Ectodermal cell (in vitro differentiated cells): ENCODE measurements at regions not wholly inside any gene's neighbourhood (a gene's known extent, or its start where the extent isn't known, plus 50 kb on each side); places are given as distances from the start of the nearest gene placed in this dataset.

ENCODE experiments used
- H3K27ac ChIP-seq: 2 replicates; pipeline ENCODE4 v1.7.0; 2013; ENCODE audit warnings: mild to moderate bottlenecking, low read depth, low read length; ENCODE audit not compliant: insufficient read depth, poor library complexity, severe bottlenecking
- H3K27me3 ChIP-seq: 2 replicates; pipeline ENCODE4 v1.7.0; 2013; ENCODE audit warnings: mild to moderate bottlenecking, low read length; ENCODE audit not compliant: insufficient read depth, control insufficient read depth, poor library complexity, severe bottlenecking
- H3K36me3 ChIP-seq: one replicate; pipeline ENCODE4 v1.7.0; 2013; ENCODE audit warnings: low read length; ENCODE audit not compliant: control insufficient read depth, insufficient read depth
- H3K4me1 ChIP-seq: one replicate; pipeline ENCODE4 v1.7.0; 2013; ENCODE audit warnings: low read length; ENCODE audit not compliant: control insufficient read depth, insufficient read depth
- H3K4me3 ChIP-seq: 2 replicates; pipeline ENCODE4 v1.7.0; 2013; ENCODE audit warnings: low read depth, low read length, control low read depth; ENCODE audit not compliant: insufficient read depth
- H3K9me3 ChIP-seq: 2 replicates; pipeline ENCODE4 v1.7.0; 2013; ENCODE audit warnings: mild to moderate bottlenecking, low read length, moderate library complexity; ENCODE audit not compliant: control insufficient read depth
- WGBS, 2 experiments: methylation state at CpG; one replicate each; pipeline ENCODE4 v1.1.7; 2013; ENCODE audit warnings: missing lambda C conversion rate in 2 of 2; 5-methylcytosine and 5-hydroxymethylcytosine counted together

GRCh38 chr7:88484551-88484950 lies 177.9 kb upstream of the STEAP4 start:
- Histone ChIP-seq H3K27me3 (no peaks in the 10 kb centered on the region), H3K27ac (no peak overlapping the region), H3K4me3 (no peak overlapping the region), H3K9me3 (no peaks in the 10 kb centered on the region), H3K4me1 (no peaks in the 10 kb centered on the region), H3K36me3 (no peaks in the 10 kb centered on the region)
- 87 to 91% methylated on average over 2 to 3 of the region's 3 CpGs for WGBS, 2 experiments

GRCh38 chr7:88480896-88481295 lies 174.2 kb upstream of the STEAP4 start:
- Histone ChIP-seq H3K4me1 (no peaks in the 10 kb centered on the region), H3K27me3 (no peaks in the 10 kb centered on the region), H3K27ac (no peak overlapping the region), H3K36me3 (no peaks in the 10 kb centered on the region), H3K4me3 (no peak overlapping the region), H3K9me3 (no peaks in the 10 kb centered on the region)

GRCh38 chr7:88480271-88480670 lies 173.6 kb upstream of the STEAP4 start:
- Histone ChIP-seq H3K4me3 (no peak overlapping the region), H3K27me3 (no peaks in the 10 kb centered on the region), H3K36me3 (no peaks in the 10 kb centered on the region), H3K27ac (no peak overlapping the region), H3K4me1 (no peaks in the 10 kb centered on the region), H3K9me3 (no peaks in the 10 kb centered on the region)
- WGBS, 2 experiments = 75 to 82% methylated on average over 3 to 4 of the region's 4 CpGs

GRCh38 chr7:88477976-88478375 lies 171.3 kb upstream of the STEAP4 start:
- Histone ChIP-seq H3K9me3 (no peaks in the 10 kb centered on the region), H3K27ac (no peak overlapping the region), H3K4me1 (no peaks in the 10 kb centered on the region), H3K36me3 (no peaks in the 10 kb centered on the region), H3K27me3 (no peaks in the 10 kb centered on the region), H3K4me3 (no peak overlapping the region)

- H3K36me3 ChIP-seq = no peaks in the 10 kb centered on the region
- H3K4me1 ChIP-seq = no peaks in the 10 kb centered on the region
- H3K4me3 ChIP-seq = no peak overlapping the region
- no peak overlapping the region for H3K27ac ChIP-seq
- 85% methylated on average over 3 to 4 of the region's 4 CpGs for WGBS, 2 experiments
- no peaks in the 10 kb centered on the region for H3K27me3 ChIP-seq
- H3K9me3 ChIP-seq = no peaks in the 10 kb centered on the region
Measured at GRCh38 chr7:88465600-88465999, 158.9 kb upstream of the STEAP4 start.

- no peak overlapping the region for H3K27ac ChIP-seq
- no peaks in the 10 kb centered on the region for H3K4me1 ChIP-seq
- no peaks in the 10 kb centered on the region for H3K9me3 ChIP-seq
- H3K36me3 ChIP-seq = no peaks in the 10 kb centered on the region
- no peaks in the 10 kb centered on the region for H3K27me3 ChIP-seq
- no peak overlapping the region for H3K4me3 ChIP-seq
Measured at GRCh38 chr7:88462799-88463198, 156.1 kb upstream of the STEAP4 start.

- Histone ChIP-seq H3K27ac (no peak overlapping the region), H3K36me3 (no peaks in the 10 kb centered on the region), H3K4me1 (no peaks in the 10 kb centered on the region)
Measured at GRCh38 chr7:88460650-88461049, 154.0 kb upstream of the STEAP4 start.

GRCh38 chr7:88458946-88459345 lies 152.3 kb upstream of the STEAP4 start:
- Histone ChIP-seq H3K27ac (no peak overlapping the region), H3K9me3 (no peaks in the 10 kb centered on the region), H3K36me3 (no peaks in the 10 kb centered on the region), H3K4me1 (no peaks in the 10 kb centered on the region), H3K27me3 (no peaks in the 10 kb centered on the region), H3K4me3 (no peak overlapping the region)

More at GRCh38 chr7:88460650-88461049, 154.0 kb upstream of the STEAP4 start:
- Histone ChIP-seq H3K27me3 (no peaks in the 10 kb centered on the region), H3K9me3 (no peaks in the 10 kb centered on the region), H3K4me3 (no peak overlapping the region)

- Histone ChIP-seq H3K36me3 (no peaks in the 10 kb centered on the region), H3K9me3 (no peaks in the 10 kb centered on the region), H3K27ac (no peak overlapping the region), H3K27me3 (no peaks in the 10 kb centered on the region), H3K4me1 (no peaks in the 10 kb centered on the region), H3K4me3 (no peak overlapping the region)
Measured at GRCh38 chr7:88458279-88458678, 151.6 kb upstream of the STEAP4 start.

GRCh38 chr7:88457320-88457719 lies 150.6 kb upstream of the STEAP4 start:
- 100% methylated on average over 1 of the region's 1 CpG; no CpG with 5 or more reads in 1 of the 2 experiments for WGBS, 2 experiments

GRCh38 chr7:88456490-88456889 lies 149.8 kb upstream of the STEAP4 start:
- H3K27ac ChIP-seq = no peak overlapping the region

More at GRCh38 chr7:88457320-88457719, 150.6 kb upstream of the STEAP4 start:
- Histone ChIP-seq H3K27ac (no peak overlapping the region), H3K4me1 (no peaks in the 10 kb centered on the region), H3K27me3 (no peaks in the 10 kb centered on the region), H3K36me3 (no peaks in the 10 kb centered on the region), H3K4me3 (no peak overlapping the region), H3K9me3 (no peaks in the 10 kb centered on the region)

More at GRCh38 chr7:88456490-88456889, 149.8 kb upstream of the STEAP4 start:
- Histone ChIP-seq H3K4me1 (no peaks in the 10 kb centered on the region), H3K36me3 (no peaks in the 10 kb centered on the region), H3K9me3 (no peaks in the 10 kb centered on the region), H3K4me3 (no peak overlapping the region), H3K27me3 (no peaks in the 10 kb centered on the region)
- WGBS, 2 experiments = no CpG with 5 or more reads among the region's 1 CpG
